ENCODE measurements at regions not wholly inside any gene's neighbourhood (a gene's known extent, or its start where the extent isn't known, plus 50 kb on each side); places are given as distances from the start of the nearest gene placed in this dataset.

- DNase-seq (ENCODE audit: extremely low read depth in 1 of 11, low read depth in 9 of 11, low spot score in 4 of 11): no peak
Observed at GRCh38 chr1:47569261-47569660, 131.4 kb downstream of the FOXD2 start.

DNA sequence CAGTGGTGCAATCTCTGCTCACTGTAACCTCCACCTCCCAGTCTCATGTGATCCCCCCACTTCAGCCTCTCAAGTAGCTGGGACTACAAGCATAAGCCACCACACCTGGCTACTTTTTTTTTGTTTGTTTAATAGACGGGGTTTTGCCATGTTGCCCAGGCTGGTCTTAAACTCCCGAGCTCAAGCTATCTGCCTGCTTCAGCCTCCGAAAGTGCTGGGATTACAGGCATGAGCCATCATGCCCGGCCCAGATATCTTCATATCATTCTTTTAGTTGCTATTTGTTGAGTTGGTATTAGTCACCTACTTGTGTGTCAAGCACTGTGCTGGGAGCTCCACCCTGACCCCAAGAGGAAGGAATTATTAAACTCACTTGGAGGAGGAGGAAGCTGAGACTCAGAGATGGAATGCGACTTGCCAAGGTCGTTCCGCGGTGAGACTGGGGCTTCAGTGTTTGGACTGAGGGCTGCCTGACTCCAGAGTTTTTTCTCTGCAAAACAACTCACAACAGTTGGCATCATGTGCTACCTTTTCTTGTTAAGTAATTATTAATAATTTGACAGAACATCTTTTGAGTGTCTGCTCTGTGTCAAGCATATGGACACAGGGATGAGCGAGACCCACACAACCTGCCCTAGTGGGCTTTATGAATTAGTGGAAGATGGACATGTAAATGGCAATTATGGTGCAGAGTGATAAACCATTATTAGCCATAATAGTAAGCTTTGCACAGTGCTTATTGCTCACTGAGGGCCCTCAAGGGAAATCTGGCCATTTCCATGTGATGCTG lies 132.0 kb downstream of the FOXD2 start:
- peak in 3 of 11 donors; percentile 64 to 78 (median 74) for DNase-seq (ENCODE audit: extremely low read depth in 1 of 11, low read depth in 9 of 11, low spot score in 4 of 11)

DNA sequence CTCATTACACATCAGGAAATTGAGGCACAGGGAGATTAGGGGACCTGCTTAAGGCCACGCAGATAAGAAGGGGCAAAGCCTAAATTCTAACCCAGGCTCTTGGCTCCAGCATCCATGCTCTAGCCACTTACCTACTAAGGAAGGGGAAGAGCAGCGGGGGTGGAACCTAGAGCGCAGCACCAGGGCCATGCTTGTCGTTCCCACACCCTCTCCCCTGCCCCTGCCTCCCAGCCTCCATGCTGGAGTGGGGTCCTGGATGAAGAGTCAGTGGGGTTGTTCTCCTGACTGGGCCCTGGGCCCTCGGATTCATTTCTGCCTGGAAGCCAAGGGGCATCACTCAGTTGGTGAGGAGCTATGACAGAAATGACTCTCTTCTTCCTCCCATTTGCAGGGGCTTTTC lies 133.3 kb downstream of the FOXD2 start:
- no peak for DNase-seq (ENCODE audit: extremely low read depth in 1 of 11, low read depth in 9 of 11, low spot score in 4 of 11)

DNA sequence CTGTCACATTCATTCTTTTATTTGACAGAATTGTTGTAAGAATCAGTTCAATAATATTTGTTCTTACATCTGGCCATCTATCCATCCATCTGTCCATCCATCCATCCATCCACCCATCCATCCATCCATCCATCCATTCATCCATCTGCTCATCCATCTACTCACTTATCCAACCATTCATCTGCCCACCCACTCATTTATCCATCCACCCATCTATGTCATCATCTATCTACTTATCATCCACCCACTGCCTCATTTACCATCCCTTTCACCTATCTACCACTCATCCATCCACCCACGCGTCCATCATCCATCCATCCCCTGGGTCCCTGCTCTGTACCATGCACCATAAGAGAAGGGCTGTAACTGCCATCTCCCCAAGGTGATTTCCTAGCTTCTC lies 134.1 kb downstream of the FOXD2 start:
- no peak for DNase-seq (ENCODE audit: extremely low read depth in 1 of 11, low read depth in 9 of 11, low spot score in 4 of 11)

- no peak for DNase-seq (ENCODE audit: extremely low read depth in 1 of 11, low read depth in 9 of 11, low spot score in 4 of 11)
Observed at GRCh38 chr1:47572731-47573430, 135.0 kb downstream of the FOXD2 start.

DNA sequence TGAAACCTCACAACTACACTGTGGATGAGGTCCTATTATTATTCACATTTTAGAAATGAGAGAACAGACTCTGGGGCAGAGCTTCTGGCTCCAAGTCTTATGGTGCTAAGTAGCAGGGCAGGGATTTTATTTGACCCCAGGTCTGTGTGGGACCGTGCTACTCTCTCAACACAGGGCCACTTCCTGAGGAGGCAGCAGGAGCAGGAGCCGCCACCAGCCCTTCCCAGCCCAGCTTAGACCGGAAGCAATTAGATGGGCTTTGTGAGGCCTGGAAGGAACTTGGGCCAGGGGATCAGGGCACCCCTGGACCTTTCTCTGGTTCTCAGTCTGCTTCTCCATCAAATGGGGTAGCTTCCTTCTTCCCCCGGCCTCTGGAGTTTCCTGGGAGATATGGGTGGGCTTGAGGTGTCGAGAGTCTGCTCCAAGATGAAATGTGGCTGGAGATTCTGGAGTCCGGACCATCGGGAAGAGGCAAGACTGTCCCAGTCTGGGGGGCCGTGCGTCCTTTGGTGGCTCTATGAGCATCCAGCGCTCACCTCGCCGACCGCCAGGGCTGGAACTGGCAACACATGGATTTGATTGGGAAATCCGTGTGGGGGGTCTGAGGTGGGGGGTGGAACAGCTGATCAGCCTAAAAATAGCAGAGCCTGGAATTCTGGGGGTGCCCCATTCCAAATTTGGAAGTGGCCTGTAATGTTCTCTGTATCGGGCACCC lies 136.8 kb downstream of the FOXD2 start:
- no peak for DNase-seq (ENCODE audit: extremely low read depth in 1 of 11, low read depth in 9 of 11, low spot score in 4 of 11)

DNA sequence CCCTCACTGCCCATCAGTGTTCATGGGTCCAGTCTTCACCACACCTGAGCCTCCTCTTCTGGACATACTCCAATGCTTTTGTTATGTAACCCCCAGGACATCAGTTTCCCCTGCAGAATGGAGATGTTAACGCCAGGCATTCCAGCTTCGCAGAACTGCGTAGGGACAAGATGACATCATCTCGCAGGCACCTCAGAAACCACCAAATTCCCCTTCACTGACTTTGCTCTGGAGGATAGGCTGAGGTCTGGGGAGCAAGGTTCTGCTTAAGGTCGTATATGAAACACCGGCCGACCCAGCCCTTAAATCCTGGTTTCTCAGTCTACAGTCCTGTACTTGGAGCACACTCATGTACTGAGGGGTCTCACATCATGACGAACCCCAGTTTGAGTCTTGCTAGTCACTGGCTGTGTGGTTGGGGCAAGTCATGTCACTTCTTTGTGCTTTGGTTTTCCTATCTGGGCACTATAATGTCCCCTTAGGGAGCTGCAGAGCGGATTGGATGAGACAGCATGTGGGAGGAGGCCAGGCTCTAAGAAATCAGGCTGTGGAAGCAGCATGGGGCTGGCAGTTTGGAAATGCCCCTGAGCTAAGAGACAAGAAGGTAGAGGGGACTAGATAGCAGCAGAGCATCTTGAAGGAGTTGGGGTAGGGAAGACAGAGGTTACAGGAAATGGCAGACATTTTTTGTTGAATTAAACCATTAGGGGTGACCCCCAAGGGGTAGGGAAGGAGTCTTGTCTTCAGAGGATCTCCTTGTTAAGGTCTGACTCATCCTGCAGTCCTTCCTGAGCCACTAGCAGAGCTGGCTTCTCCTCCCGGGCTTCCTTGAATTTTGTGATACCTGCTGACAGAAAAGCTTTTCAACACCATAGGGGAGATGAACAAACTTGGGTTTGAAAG lies 138.3 kb downstream of the FOXD2 start:
- no peak for DNase-seq (ENCODE audit: extremely low read depth in 1 of 11, low read depth in 9 of 11, low spot score in 4 of 11)

DNA sequence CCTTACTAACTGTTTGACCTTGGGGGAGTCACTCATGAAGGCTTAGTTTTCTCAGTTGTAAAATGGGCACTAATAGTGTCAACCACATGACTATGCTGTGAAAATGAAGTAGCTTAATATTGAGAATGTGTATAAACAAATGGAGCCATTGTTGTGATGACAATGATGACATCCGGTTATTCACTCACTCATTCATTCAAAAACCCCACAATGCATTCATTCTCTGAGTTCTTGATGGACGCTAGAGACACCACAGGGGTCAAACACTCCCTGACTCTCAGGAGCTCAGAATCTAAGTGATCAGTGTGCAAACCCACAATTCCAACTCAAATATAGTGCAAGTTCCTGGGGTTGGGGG lies 138.9 kb downstream of the FOXD2 start:
- DNase-seq (ENCODE audit: extremely low read depth in 1 of 11, low read depth in 9 of 11, low spot score in 4 of 11): no peak

GRCh38 chr1:47577303-47578025 lies 139.6 kb downstream of the FOXD2 start:
- no peak for DNase-seq (ENCODE audit: extremely low read depth in 1 of 11, low read depth in 9 of 11, low spot score in 4 of 11)

GRCh38 chr1:47578026-47578720 lies 140.3 kb downstream of the FOXD2 start:
- peak in 9 of 11 donors; percentile 63 to 84 (median 74) for DNase-seq (ENCODE audit: extremely low read depth in 1 of 11, low read depth in 9 of 11, low spot score in 4 of 11)

DNA sequence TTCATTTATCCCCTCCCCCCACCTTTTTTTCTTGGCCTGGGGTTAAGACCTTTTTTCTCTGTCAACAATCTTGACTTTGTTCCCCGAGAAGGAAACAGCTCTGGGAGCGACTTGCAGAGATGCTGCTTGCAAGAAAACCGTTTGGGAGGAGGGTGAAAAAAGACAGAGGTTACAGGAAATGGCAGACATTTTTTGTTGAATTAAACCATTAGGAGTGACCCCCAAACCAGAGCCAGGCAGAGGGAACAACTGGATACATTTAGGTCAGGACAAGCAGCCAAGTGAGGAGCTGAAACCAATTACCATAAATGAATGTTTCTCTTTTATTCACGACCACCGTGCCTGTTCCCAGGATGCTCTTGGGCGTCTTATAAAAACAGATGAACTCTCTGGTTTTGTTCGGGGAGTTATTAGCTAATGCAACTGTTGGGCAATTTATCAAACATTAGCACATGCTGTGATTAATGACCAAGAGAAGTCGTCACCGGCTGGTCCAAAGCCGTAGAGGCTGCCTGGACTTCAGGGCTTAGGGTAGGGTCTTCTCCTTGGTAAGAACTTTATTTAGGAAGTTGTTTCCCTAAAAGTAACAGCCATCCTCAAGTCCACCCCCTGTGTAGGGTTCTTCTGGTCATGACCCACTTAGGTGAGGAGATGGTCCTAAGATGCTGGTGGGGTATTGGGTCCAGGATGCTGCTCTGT lies 141.0 kb downstream of the FOXD2 start:
- peak in 4 of 11 donors; percentile 42 to 66 (median 56) for DNase-seq (ENCODE audit: extremely low read depth in 1 of 11, low read depth in 9 of 11, low spot score in 4 of 11)

DNA sequence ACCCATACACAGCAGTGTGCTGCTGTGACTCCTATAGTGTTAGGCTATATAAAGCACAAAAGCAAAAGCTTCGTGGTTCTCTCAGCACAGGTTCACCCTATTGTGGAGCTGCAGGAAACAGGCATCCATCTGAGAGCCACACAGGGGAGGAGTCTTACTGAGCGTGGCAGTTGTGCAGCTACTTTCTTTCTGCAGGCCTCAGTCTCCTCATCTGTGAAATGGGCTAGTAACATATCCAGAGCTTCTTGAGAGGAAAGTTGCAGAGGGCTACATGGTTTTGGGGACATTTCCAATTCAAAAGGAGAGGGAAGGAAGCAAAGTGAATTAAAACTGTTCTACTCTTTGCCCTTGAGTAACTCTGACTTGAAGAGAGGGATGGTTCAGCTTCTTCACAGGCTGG lies 142.0 kb downstream of the FOXD2 start:
- no peak for DNase-seq (ENCODE audit: extremely low read depth in 1 of 11, low read depth in 9 of 11, low spot score in 4 of 11)

GRCh38 chr1:47580451-47580995 lies 142.7 kb downstream of the FOXD2 start:
- DNase-seq (ENCODE audit: extremely low read depth in 1 of 11, low read depth in 9 of 11, low spot score in 4 of 11): no peak

DNA sequence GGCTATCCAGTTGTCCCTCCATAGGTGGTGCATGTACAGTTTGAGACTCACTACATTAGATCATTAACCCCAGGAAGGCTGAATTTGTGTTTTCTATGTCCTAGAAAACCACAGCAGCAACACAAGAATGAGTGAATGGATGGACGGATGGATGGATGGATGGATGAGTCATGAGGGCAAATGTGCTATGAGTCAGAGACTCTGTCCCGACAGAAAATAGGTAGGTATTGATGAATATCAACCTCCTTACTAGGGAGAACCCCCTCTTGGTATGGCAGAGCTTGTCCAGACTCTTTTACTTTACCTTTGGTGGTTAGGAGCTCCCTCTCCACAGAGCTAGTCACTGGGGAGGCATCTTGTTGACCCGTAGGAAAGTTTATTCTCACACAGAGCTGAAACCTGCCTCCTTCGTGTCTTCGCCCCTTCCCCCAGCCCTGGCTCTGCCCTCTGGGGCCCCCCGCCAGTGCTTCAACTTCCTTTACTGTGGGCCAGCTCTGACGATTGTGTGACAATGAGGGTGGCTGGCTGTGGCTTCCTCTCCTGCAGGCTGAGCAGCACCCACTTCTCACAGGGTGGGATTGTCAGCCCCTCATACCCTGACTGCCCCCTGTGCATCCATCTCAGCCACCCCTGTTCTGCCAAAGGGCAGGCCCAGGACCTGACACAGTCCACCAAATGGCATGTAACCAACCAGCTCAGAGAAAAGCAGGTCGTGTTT lies 145.2 kb downstream of the FOXD2 start:
- no peak for DNase-seq (ENCODE audit: extremely low read depth in 1 of 11, low read depth in 9 of 11, low spot score in 4 of 11)

- DNase-seq (ENCODE audit: extremely low read depth in 1 of 11, low read depth in 9 of 11, low spot score in 4 of 11): no peak
Observed at GRCh38 chr1:47584249-47584648, 146.4 kb downstream of the FOXD2 start.

DNA sequence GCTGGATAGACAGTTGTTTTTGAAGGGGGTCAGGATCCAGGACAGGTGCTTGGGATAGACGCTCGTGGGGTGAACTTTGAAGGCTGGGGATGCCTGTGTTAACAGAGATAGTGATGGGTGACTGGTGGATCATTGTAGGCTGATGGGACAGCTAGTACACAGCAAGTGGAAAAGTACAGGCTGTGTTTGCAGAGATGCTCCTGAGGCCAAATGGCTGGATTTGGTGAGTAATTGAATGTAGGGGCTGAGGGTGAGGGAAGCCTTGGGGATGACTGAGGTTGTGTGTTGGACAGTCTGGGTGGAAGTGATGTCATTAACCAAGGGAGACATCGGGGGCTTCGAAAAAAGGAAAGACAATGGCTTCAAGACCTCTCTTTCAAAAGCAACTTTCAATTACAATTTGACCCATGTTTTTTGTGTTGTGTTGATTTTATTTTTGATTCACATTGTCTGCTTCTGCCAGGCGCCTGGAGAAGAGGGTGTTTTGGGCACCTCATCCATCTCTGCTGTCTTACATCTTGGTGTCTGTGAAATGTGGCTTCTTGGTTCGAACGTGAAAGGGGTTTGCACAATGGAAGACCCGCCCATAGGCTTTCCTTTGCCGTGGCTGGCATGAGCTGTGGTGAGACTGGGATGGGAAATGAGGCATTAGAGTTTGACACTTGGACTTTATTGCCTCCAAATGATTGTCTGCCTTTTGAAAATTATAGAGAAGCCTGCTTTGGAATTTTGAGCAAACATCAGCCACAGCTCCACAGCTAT lies 147.5 kb downstream of the FOXD2 start:
- DNase-seq (ENCODE audit: extremely low read depth in 1 of 11, low read depth in 9 of 11, low spot score in 4 of 11): no peak
